WTC11 (cell line): ENCODE measurements at regions not wholly inside any gene's neighbourhood (a gene's known extent, or its start where the extent isn't known, plus 50 kb on each side); places are given as distances from the start of the nearest gene placed in this dataset.

Experiments
- ATF2 ChIP-seq: sonication (generic); formaldehyde crosslinking; IDR thresholded peaks from 2 replicates; pipeline ENCODE4 v1.8.1; 2022; ENCODE audit warnings: low read depth, missing genetic modification reagents, borderline replicate concordance
- CTCF ChIP-seq: fragments of 200-600 bp; IDR thresholded peaks from 2 replicates; pipeline ENCODE4 v1.8.0; 2022; ENCODE audit warnings: antibody characterized with exemption
- ELF4 ChIP-seq: sonication (generic); formaldehyde crosslinking; IDR thresholded peaks from 2 replicates; pipeline ENCODE4 v1.8.1; 2022; ENCODE audit warnings: low read depth, mild to moderate bottlenecking, moderate library complexity, missing genetic modification reagents
- HMGA2 ChIP-seq: fragments of 250-450 bp; sonication (Bioruptor Pico); IDR thresholded peaks from 2 replicates; pipeline ENCODE4 v1.4.0; 2021; ENCODE audit warnings: mild to moderate bottlenecking, moderate library complexity
- MAX ChIP-seq: sonication (generic); formaldehyde crosslinking; IDR thresholded peaks from 2 replicates; pipeline ENCODE4 v1.8.0; 2022; ENCODE audit warnings: mild to moderate bottlenecking, missing genetic modification reagents
- NR1H2 ChIP-seq: sonication (generic); formaldehyde crosslinking; IDR thresholded peaks from 2 replicates; pipeline ENCODE4 v1.9.0; 2021; ENCODE audit warnings: mild to moderate bottlenecking, moderate library complexity, missing genetic modification reagents
- PREB ChIP-seq: sonication (generic); formaldehyde crosslinking; IDR thresholded peaks from 2 replicates; pipeline ENCODE4 v1.8.1; 2022; ENCODE audit warnings: mild to moderate bottlenecking, missing genetic modification reagents, moderate library complexity, borderline replicate concordance
- ZNF219 ChIP-seq: sonication (generic); formaldehyde crosslinking; IDR thresholded peaks from 2 replicates; pipeline ENCODE4 v1.8.0; 2023; ENCODE audit warnings: missing genetic modification reagents, mild to moderate bottlenecking, borderline replicate concordance

GRCh38 chr5:113989278-113989912 lies 372.5 kb upstream of the KCNN2 start:
- TF ChIP-seq HMGA2 (CRISPR knock-in tag), result no peak
- no peak for TF ChIP-seq CTCF
- TF ChIP-seq NR1H2 (CRISPR knock-in tag), result no peak
- TF ChIP-seq MAX (CRISPR knock-in tag), result no peak
- no peak for TF ChIP-seq PREB
- no peak for TF ChIP-seq ELF4 (CRISPR knock-in tag)
- no peak for TF ChIP-seq ZNF219 (CRISPR knock-in tag)
- no peak for TF ChIP-seq ATF2 (CRISPR knock-in tag)
